RWPE1 (cell line): ENCODE measurements at regions not wholly inside any gene's neighbourhood (a gene's known extent, or its start where the extent isn't known, plus 50 kb on each side); places are given as distances from the start of the nearest gene placed in this dataset.

Experiments used
- CTCF ChIA-PET: fragments of 350-600 bp; sonication (Branson Sonifier 250); formaldehyde crosslinking; extraction: SDS; loops from one replicate; lab custom pipeline; 2021; lab: Yijun Ruan, JAX
- POLR2A ChIA-PET: fragments of 400-600 bp; formaldehyde crosslinking; extraction: SDS; loops from one replicate; lab custom pipeline; 2020; ENCODE audit warnings: antibody characterized with exemption; ENCODE audit not compliant: low non-redundant PET; lab: Yijun Ruan, JAX
- DNase-seq: peaks from one replicate; pipeline ENCODE4 v3.0.0; 2012; ENCODE audit warnings: low spot score
- H3K27ac ChIP-seq: fragments of 450-650 bp; 2 replicates; pipeline ENCODE4 v1.5.1; 2017
- CTCF ChIP-seq: fragments of 450-650 bp; conservative IDR thresholded peaks from 2 replicates; pipeline ENCODE4 v1.5.1; 2017; ENCODE audit warnings: low read depth, mild to moderate bottlenecking

- DNase-seq = no peak
- ChIA-PET CTCF (no interaction called here), POLR2A (no interaction called here)
- TF ChIP-seq CTCF = no peak
- H3K27ac ChIP-seq = no peak overlapping the region
Observed at GRCh38 chr11:134614141-134614540, 202.1 kb upstream of the B3GAT1 start.

- H3K27ac ChIP-seq = no peak overlapping the region
- no peak for TF ChIP-seq CTCF
- DNase-seq = no peak
- ChIA-PET CTCF (interaction anchor here (0.7 kb wide), 1 partner anchor 403 kb away, joined by 3 read pairs; no protein-coding TSS in a partner anchor), POLR2A (no interaction called here)
Observed at GRCh38 chr11:134613646-134614045, 201.6 kb upstream of the B3GAT1 start.

GRCh38 chr11:134612140-134613030, 200.3 kb upstream of the B3GAT1 start:
- DNase-seq = no peak
- ChIA-PET CTCF (no interaction called here), POLR2A (no interaction called here)
- TF ChIP-seq CTCF = no peak
- no peak overlapping the region for H3K27ac ChIP-seq

GRCh38 chr11:134611537-134611936, 199.5 kb upstream of the B3GAT1 start:
- CTCF ChIA-PET = interaction anchor here (0.6 kb wide), 1 partner anchor 387 kb away, joined by 3 read pairs; the partner anchor contains the start of gene VPS26B
- TF ChIP-seq CTCF = no peak
- no peak for DNase-seq
- H3K27ac ChIP-seq = no peak overlapping the region
- POLR2A ChIA-PET = no interaction called here

GRCh38 chr11:134610116-134610910, 198.3 kb upstream of the B3GAT1 start:
- no peak for DNase-seq
- H3K27ac ChIP-seq = no peak overlapping the region
- TF ChIP-seq CTCF = no peak
- ChIA-PET CTCF (no interaction called here), POLR2A (no interaction called here)

- no peak for TF ChIP-seq CTCF
- ChIA-PET CTCF (no interaction called here), POLR2A (no interaction called here)
- no peak for DNase-seq
- no peak overlapping the region for H3K27ac ChIP-seq
Observed at GRCh38 chr11:134609361-134610115, 197.5 kb upstream of the B3GAT1 start.
